Thoracic aorta (tissue), 2 donors: ENCODE measurements at regions not wholly inside any gene's neighbourhood (a gene's known extent, or its start where the extent isn't known, plus 50 kb on each side); places are given as distances from the start of the nearest gene placed in this dataset.

Experiments used
- ATAC-seq: fragments of 150-250 bp; one replicate; pipeline ENCODE4 v1.8.0; 2017; ENCODE audit warnings: low read depth; ENCODE audit not compliant: insufficient number of reproducible peaks, low FRiP score
- DNase-seq: peaks from one replicate; pipeline ENCODE4 v3.0.0-alpha.2; 2020; ENCODE audit warnings: low spot score
- H3K27ac ChIP-seq, 2 donors: fragments of 200-600 bp; sonication (generic); 1 replicate in 1 of 2; 2 replicates in 1 of 2; pipeline ENCODE4 v1.5.1; 2016; ENCODE audit warnings: mild to moderate bottlenecking in 2 of 2, moderate library complexity in 2 of 2
- H3K27me3 ChIP-seq: fragments of 200-600 bp; sonication (generic); replicated peaks from 2 replicates; pipeline ENCODE4 v1.6.0; 2016; ENCODE audit warnings: mild to moderate bottlenecking; ENCODE audit not compliant: insufficient read depth
- H3K36me3 ChIP-seq: fragments of 200-600 bp; sonication (generic); one replicate; pipeline ENCODE4 v1.5.1; 2016
- H3K4me1 ChIP-seq, 2 donors: fragments of 200-600 bp; sonication (generic); 1 replicate in 1 of 2; 2 replicates in 1 of 2; pipeline versions ENCODE4 v1.5.1 to v1.6.0; 2016; ENCODE audit warnings: low read depth in 2 of 2, mild to moderate bottlenecking in 1 of 2; ENCODE audit not compliant: control insufficient read depth in 1 of 2
- H3K4me3 ChIP-seq: fragments of 200-600 bp; sonication (generic); 2 replicates; pipeline ENCODE4 v1.5.1; 2016; ENCODE audit warnings: mild to moderate bottlenecking
- H3K9me3 ChIP-seq: fragments of 200-600 bp; sonication (generic); 2 replicates; pipeline ENCODE4 v1.5.1; 2016
- TF ChIP-seq, protein P1 (sequence below): fragments of 200-600 bp; sonication (generic); IDR thresholded peaks from one replicate; pipeline ENCODE4 v1.5.1; 2019; ENCODE audit warnings: antibody characterized with exemption

DNA sequence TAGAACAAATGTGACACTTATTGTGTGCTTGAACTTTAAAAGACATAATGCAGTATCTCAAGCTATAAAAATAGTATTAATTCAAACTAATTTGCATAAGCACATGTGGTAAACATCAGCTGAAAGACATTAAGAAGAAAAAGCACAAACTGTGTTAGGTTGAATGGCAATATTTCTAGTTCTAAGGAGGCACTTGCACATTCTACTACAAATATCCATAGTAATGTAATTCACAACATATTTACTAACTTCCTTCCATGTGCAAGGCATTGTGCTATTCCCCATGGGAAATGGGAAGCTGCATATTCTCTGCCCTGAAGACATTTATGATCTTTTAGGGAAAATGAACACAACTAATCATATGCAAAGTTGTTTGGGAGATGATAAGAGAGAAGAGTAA is 80.2 kb upstream of the SLC13A1 start:
- H3K27me3 ChIP-seq = no peaks in the 10 kb centered on the region
- no peak for ATAC-seq
- TF ChIP-seq, protein P1, sequence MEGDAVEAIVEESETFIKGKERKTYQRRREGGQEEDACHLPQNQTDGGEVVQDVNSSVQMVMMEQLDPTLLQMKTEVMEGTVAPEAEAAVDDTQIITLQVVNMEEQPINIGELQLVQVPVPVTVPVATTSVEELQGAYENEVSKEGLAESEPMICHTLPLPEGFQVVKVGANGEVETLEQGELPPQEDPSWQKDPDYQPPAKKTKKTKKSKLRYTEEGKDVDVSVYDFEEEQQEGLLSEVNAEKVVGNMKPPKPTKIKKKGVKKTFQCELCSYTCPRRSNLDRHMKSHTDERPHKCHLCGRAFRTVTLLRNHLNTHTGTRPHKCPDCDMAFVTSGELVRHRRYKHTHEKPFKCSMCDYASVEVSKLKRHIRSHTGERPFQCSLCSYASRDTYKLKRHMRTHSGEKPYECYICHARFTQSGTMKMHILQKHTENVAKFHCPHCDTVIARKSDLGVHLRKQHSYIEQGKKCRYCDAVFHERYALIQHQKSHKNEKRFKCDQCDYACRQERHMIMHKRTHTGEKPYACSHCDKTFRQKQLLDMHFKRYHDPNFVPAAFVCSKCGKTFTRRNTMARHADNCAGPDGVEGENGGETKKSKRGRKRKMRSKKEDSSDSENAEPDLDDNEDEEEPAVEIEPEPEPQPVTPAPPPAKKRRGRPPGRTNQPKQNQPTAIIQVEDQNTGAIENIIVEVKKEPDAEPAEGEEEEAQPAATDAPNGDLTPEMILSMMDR = no peak
- no peak overlapping the region for H3K27ac ChIP-seq
- no peaks in the 10 kb centered on the region for H3K4me1 ChIP-seq
- no peak overlapping the region for H3K4me3 ChIP-seq
- DNase-seq = no peak
- H3K9me3 ChIP-seq = no peaks in the 10 kb centered on the region
- H3K36me3 ChIP-seq = no peaks in the 10 kb centered on the region

DNA sequence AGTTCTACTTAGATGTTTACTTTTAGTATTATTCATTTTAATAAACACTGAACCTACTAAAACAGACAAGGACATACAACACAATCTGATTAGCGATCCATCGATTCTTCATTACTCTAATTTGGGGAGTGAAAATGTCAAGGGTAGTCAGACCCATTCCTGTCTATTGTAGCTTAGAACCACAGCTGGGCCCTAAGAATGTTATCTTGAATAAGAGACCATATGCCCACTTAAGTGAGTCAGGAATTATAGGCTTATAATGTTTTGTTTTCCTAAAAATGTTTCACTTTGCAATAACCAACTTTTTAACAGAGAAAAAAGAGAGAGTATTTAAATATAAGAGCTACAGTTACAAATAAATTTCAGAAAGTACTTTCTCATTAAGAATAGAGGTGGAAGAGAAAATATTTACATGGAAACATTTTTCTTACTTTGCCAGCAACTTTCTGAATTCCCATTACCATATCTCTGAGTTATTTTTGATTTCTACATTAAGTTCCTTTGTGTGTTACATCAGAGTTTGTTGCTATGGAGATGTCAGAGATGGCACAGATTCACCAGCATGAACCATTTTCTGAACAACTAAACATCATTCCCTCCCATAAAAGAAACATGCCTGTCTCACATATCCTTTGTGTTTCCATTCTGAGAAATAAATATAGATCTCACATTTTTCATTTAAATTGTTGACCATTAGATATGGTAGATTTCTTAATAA is 75.4 kb upstream of the SLC13A1 start:
- no peak overlapping the region for H3K27ac ChIP-seq
- ATAC-seq (no peak), DNase-seq (no peak)
- H3K9me3 ChIP-seq = no peaks in the 10 kb centered on the region
- no peaks in the 10 kb centered on the region for H3K27me3 ChIP-seq
- TF ChIP-seq, protein P1 = no peak
- H3K4me1 ChIP-seq = no peaks in the 10 kb centered on the region
- H3K4me3 ChIP-seq = no peak overlapping the region
- no peaks in the 10 kb centered on the region for H3K36me3 ChIP-seq

DNA sequence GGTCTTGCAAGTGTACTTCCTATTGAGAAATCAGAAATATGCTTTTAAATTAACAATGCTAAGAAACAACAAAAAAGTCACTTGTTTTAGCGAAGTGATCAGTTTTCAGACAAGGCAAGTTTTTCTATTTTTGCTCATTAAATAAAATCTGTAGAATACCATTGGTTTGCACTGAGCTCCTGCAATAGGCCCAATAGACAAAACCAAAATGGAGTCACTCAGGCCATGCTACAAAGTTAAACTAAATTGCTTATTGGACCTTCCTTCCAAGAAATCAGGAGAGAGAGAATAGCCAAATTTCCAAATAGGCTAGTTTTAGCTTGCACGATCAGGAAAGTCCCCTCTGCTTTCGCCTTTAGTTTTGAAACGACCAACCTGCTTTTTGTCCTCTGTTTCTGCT is 73.4 kb upstream of the SLC13A1 start:
- Histone ChIP-seq H3K9me3 (no peaks in the 10 kb centered on the region), H3K4me1 (no peaks in the 10 kb centered on the region), H3K27me3 (no peaks in the 10 kb centered on the region), H3K36me3 (no peaks in the 10 kb centered on the region), H3K27ac (no peak overlapping the region), H3K4me3 (no peak overlapping the region)
- no peak for ATAC-seq
- TF ChIP-seq, protein P1 = no peak
- no peak for DNase-seq

DNA sequence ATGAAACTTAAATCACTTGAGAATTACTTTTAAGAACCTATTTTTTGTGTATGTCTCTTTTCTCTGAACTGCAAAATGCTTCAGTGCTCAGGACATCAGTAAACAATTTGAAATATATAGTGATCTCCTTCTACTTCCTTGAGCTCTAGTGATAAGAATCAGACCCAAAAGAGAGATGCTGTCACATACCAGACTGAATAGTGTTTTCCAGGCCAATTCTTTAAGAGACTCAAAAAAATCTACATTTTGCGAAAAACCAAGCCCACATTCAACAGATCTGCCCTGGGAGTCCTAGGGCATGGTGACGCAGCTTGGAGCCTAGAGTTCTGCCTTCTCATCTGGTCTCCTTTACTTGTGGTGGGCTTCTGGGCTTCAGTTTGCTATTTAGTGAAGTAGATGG is 72.1 kb upstream of the SLC13A1 start:
- H3K4me3 ChIP-seq = no peak overlapping the region
- ATAC-seq = no peak
- TF ChIP-seq, protein P1 = no peak

DNA sequence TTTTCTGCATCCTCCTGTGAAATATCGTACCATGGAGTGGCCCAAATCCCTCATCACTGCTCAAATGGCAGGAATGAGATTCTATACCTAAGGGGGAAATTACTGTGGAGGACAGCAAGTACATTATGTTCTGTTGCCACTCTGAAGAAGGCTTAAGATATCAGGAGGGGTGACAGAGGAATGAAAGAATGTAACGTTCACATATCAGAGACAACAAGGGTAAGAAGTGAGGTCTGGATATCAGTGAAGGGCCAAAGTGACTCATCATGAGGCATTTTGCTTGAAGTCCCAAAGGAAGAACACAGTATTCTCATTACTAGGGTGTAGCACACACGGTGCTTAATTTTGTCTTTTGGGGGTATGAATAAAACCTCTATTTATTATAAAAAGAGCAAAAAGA is 71.5 kb upstream of the SLC13A1 start:
- Histone ChIP-seq H3K27ac (no peak overlapping the region), H3K4me1 (no peaks in the 10 kb centered on the region), H3K9me3 (no peaks in the 10 kb centered on the region), H3K36me3 (no peaks in the 10 kb centered on the region), H3K4me3 (no peak overlapping the region), H3K27me3 (no peaks in the 10 kb centered on the region)
- TF ChIP-seq, protein P1 = no peak
- no peak for DNase-seq
- no peak for ATAC-seq

More for the DNA sequence above, 72.1 kb upstream of the SLC13A1 start:
- no peaks in the 10 kb centered on the region for H3K9me3 ChIP-seq
- no peak overlapping the region for H3K27ac ChIP-seq
- H3K27me3 ChIP-seq = no peaks in the 10 kb centered on the region
- no peak for DNase-seq
- H3K4me1 ChIP-seq = no peaks in the 10 kb centered on the region
- H3K36me3 ChIP-seq = no peaks in the 10 kb centered on the region
